ENCODE measurements at regions not wholly inside any gene's neighbourhood (a gene's known extent, or its start where the extent isn't known, plus 50 kb on each side); places are given as distances from the start of the nearest gene placed in this dataset.
"Not testable (repeated sequence)": the region's sequence is repeated elsewhere in the genome, so short reads cannot be mapped to it uniquely, and the experiment has no call there.

DNA sequence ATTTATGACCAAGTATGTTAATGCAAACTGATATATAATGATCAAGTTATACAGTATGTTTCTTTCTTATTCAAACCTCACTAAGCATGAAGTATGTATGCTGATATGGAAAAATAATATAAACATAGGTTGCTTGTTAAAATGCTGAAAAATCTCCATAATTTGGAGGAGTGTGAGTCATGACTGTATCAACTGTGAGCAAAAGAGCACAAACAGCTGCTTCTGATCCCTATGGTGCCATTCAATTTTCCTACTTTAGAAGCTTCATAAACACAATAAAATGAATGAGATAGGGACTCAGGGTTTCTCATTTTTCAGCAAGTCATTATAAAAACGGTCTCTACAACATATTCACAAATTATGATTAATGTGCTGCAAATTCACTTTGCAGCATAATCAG is 129.9 kb upstream of the TFPI start:
- no peak for DNase-seq

DNA sequence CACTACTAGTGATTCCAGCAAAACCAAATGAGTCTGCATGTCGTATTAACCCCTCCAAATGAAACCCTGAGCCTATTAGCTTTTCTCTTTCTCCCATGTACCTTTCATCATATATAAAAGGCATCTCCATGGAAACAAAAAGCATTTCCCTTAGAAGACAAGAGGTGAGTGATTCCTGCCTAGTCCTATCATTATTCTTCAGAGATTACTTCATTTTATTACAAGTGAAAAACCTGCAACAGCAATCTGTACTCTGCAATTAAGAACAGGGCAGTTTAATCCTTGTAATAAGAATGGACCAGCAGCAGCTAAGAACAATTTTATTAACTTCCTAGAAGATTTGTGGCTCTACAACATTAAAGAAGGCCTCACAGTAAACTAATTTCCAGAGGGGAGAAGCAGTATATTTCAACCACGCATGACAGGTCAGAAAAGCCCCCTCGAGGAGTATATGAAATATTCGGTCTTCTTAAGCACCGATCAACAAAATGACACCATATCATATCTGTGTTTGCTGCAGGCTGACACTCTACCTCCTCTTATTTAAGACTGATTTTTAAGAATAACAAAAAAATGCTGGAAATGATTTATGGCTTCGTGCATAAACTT is 132.3 kb upstream of the TFPI start:
- no peak for DNase-seq

DNA sequence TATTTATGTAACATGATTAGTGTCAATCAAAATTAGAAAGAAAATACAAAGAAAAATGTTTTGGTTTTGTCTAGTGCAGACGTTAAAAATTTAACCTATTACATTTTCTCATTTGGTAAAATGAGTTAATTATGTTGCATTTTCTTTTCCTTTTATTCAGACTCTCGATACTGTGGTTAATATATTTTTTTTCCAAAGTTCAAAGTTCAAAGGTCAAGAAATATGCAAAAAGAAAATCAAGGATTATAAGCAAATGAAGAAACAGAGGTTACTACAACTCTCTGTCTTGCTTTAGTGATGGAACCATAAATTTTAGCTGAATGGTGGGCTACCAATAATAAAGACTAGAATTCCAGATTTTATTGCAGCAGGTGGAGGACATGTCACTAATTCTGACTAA is 133.3 kb upstream of the TFPI start:
- DNase-seq: no peak

DNA sequence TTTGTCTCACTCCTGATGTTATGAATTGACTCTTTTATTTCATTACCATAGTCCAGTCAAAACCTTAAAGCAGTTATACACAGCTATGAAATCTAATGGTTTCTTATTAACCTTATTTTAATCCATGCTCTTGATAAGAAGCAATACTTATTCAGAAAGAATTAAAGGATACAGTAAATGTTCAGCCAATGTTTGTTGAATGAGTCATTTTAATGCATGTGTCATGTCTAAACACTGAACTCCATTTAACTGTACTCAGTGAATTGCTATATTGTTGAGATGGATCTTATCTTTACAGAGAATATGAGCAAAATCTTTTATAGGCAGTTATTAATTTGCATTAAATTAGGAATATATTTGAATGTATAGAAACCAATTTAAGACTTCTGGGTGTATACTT is 135.1 kb upstream of the TFPI start:
- DNase-seq: no peak

DNA sequence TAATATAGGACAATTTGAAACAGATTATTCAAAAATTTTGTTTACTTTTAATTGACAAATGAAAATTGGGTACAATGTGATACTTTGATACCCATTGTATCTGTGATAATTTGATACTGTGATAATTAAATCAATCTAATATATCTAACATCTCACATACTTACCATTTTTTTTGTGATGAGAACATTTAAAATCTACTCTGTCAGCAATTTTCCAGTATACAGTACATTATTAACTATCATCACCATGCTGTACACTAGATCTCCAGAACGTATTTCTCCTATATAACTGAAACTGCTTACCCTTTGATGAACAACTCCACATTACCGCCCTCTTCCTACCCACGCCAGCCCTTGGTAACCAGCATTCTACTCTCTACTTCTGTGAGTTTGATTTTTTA is 139.7 kb upstream of the TFPI start:
- no peak for DNase-seq

DNA sequence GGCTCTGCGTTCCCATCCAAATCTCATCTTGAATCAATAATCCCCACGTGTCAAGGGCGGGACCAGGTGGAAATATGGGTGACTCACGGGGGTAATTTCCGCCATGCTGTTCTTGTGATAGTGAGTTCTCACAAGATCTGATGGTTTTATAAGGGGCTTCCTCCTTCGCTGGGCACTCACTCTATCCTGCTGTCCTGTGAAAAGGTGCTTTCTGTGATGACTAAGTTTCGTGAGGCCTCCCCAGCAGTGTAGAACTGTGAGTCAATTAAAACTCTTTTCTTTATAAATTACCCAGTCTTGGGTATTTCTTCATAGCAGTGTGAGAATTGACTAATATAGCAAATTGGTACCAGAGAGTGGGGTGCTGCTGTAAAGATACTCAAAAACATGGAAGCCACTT is 142.4 kb upstream of the TFPI start:
- not testable (repeated sequence) for DNase-seq

DNA sequence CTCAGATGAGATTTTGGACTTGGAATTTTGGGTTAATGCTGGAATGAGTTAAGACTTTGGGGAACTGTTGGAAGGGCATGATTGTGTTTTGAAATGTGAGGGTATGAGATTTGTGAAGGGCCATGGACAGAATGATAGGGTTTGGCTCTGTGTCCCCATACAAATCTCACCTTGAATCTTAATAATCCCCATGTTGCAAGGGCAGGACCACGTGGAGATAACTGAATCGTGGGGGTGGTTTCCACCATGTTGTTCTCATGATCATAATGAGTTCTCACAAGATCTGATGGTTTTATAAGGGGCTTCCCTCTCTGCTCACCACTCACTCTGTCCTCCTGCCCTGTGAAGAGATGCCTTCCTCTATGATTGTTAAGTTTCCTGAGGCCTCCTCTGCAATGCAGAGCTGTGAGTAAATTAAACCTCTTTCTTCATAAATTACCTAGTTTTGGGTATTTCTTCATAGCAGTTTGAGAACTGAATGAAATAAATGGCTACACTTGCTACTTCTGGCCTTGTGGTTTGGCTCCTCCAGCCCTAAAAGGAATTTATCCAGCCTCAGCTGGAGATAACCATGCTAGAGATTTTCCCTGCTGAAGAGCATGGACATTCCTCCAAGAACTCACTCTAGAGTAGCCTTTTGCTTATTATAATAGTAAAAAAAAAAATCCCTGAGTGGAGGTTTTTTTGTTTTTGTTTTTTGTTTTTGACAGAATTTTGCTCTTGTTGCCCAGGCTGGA is 144.3 kb upstream of the TFPI start:
- DNase-seq: no peak

DNA sequence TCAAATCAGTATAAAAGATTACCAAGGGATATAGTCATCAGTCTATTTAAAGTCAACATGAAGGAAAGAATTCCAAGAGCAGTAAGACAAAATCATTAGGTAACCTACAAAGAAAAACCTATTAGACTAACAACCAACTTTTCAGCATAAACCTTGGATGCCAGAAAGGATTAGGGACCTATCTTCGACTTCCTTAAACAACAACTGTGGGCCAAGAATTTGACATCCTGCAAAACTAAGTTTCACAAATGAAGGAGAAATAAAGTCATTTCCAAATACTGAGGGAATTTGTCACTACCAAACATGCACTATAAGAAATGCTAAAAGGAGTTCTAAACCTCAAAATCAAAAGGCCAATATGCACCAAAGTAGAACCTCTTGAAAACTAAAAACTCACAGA is 147.9 kb upstream of the TFPI start:
- no peak for DNase-seq

DNA sequence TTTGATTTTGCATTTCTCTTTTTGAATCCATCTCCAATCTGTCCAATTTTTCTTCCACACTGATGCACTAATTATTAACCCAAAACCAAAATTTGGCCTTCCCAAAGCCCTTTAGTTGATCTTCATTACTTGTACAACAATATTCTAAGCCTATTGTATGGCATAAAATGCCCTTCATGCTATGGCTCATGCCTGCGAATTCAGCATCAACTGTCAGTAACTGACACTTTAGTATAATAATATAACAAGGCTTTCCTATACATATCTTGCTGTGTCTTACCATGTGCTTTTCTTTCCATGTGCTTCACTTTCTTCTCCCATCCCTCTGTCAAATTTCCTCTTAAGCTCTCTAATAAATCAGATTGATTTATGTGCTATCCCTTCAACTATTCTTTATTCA is 154.0 kb upstream of the TFPI start:
- no peak for DNase-seq

DNA sequence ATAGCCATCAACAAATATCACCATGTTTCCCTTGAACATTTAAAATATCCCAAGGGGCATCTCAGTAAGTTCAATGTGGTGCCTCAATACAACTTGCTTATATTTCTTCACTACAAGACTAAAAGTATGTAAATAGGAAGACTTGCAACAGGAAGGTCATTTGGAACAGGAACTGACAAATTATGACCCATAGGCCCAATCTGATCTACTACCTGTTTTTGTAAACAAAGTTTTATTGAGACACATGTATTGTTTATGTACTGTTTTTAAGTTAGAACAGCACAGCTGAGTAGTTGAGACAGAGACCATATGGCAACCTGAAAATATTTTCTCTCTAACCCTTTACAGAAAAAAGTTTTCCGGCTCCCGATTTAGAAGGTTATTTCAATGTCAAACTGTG is 154.8 kb upstream of the TFPI start:
- DNase-seq: no peak

DNA sequence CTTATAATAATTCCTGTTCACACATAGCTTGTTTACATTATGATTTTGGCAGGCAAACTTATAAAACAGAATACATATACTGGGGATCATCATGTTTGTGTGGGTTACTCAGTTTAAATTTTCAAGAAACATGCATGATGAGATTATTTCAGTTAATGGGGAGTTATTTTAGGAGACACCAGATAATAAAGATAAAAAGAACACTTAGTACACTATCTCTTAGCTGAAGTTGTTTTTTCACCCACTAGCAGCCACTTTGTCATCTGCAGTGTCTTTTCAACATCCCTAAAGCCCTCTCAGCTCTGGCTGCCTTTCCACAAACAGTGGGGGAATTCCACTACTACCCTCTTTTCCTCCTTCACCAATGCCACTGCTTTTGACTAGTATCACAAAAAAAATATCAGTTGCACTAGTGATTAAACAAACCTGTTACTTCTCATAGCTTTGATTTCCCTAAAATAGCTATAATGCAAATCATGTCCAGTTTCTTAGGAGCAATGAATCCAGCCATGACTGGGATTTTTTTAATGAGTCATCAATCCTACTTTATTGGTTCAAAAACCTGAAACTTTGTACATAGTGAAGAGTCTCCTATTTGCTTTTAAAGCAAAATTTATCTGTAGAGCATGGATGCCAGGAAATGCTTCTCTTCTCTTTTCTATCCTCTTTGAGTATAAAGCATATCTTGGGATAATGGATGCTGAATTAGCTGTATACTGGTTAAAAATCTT is 156.7 kb upstream of the TFPI start:
- no peak for DNase-seq

DNA sequence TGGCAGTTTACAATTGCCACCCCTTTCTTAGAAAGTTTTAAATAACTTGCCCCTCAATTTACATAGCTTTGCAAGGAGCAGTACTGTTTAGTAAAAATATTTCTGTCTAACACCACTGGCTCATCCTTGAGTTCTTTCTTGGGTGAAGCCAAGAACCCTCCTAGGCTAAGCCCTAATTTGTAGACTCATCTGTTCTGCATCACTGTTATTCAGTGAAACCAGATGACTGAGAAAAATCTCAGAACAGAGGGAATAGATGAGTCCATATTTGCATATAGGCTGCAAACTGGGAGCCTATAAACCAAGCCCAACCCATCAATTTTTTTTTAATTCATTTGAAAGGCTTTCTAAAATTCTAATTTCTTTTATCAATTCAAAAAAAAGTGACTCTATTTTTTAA is 161.4 kb upstream of the TFPI start:
- no peak for DNase-seq

DNA sequence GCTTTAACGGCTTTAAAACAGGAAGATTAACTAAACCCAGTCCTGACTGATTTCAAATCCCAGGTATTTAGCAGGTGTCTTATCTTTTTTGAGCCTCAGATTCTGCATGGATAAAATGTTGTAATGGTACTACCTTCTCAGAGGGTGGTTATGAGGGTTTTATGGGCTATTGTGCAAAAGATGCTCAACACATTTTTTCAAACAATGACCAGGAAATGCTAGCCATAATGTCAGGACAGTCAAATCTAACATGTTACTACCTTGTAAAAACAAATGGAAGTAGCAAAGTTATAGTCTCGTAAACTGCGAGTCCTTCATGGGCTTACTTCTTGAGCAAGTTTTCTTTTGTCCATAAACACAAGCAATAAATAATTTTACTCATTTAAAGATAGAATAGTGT is 162.1 kb upstream of the TFPI start:
- no peak for DNase-seq

DNA sequence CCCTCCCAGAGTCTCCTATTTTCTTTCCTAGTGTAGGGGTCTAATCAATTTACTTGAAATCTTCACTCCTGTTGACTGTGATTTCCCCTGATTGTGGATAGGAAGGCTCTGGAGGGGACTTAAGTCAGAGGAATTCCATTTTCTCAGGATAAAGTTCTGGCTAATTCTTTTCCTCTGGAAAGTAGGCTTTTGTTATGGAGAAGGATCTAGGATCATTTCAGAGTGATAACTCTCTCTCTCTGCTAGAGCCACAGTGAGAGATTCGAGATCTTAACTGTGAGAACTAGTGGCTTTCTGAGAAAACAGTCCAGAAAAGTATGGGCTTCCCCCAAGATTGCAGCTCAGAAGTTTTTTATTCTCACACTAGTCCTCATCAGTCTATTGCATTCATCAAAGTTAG is 163.9 kb upstream of the TFPI start:
- no peak for DNase-seq

DNA sequence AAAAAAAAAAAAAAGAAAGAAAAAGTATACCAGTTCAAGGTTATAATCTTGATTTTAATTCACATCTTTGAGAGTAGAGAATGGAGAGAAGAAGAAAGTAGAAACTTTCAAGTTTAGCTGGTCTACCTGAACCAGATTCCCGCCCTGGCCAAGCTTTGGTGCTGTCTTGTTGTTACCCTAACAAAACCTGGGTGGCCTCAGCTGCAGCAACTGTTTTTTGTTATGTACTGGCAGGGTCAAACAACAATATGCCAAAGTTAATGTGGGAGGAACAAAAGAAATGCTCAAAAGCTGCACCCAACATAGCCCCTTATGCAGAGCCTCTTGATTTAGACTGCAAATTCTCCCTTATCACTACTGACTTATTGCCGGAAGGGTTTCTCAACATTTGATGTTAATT is 165.3 kb upstream of the TFPI start:
- no peak for DNase-seq

DNA sequence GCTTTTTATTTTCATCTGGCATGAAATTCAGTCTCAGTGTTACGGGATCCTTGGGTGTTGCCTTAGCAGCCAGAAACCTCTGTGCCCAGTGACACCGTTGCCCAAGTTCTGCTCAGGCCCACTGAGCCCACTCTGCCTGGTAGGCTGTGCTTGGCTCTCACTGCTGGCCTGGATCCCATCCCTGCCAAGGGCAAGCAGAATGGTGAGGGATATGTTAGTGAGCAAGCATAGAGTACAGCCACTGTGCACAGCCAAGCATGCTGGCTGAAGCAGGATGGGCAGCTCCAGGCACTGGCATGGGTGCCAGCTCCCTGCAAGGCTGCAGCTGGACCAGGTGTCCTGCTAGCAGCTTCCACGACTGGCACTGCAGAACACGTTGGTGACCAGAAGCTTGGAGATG is 194.7 kb upstream of the TFPI start:
- DNase-seq: no peak

DNA sequence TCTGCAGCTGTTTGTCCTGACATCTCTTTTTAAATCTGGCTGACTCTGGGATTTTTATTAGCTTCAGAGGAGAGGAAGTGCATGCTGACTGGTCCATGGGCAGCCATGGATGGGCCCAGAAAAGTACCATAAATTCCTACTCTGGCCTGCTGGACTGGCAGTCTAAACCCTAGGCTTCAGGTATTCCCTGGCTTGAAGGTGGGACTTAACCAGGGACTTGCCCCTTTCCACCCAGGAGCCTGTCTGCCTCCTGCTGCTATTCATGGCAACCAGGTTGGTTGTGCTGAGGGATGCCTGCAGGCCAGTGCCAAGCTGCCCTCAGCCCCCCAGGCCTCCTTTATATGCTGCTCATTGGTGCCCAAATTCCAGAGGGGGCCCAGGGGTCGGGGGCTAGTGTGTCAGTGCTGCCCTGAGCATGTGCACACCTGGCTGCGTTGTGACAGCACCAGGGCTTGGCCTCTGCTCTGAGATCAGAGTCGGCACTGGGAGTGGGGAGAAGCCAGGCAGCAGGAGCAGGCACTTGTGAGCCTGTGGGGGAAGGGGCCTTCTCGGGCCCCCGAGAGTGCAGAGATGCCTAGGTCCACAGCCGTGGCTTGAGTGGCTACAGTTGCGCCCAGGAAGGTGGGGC is 195.7 kb upstream of the TFPI start:
- no peak for DNase-seq

DNA sequence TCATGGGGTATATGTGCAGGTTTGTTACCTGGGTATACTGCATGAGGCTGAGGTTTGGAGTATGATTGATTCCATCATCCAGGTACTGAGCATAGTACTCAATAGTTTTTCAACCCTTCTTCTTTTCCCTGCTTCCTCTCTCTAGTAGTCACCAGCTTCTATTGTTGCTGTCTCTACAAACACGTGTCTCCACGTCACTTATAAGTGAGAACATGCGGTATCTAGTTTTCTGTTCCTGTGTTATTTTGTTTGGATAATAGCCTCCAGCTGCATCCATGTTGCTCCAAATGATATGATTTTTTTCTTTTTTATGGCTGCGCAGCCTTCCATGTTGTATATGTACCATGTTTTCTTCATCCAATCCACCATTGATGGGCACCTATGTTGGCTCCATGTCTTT is 214.8 kb upstream of the TFPI start:
- DNase-seq: no peak

DNA sequence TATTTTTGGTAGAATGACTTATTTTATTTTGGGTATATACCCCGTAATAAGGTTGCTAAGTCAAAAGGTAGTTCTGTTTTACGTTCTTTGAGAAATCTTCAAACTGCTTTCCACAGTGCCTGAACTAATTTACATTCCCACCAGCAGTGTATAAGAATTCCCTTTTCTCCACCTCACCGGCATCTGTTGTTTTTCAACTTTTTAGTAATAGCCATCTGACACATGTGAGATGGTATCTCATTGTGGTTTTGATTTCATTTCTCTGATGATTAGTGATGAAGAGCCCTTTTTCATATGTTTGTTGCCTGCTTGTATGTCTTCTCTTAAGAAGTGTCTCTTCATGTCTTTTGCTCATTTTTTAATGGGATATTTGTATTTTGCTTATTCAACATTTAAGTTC is 215.2 kb upstream of the TFPI start:
- no peak for DNase-seq

DNA sequence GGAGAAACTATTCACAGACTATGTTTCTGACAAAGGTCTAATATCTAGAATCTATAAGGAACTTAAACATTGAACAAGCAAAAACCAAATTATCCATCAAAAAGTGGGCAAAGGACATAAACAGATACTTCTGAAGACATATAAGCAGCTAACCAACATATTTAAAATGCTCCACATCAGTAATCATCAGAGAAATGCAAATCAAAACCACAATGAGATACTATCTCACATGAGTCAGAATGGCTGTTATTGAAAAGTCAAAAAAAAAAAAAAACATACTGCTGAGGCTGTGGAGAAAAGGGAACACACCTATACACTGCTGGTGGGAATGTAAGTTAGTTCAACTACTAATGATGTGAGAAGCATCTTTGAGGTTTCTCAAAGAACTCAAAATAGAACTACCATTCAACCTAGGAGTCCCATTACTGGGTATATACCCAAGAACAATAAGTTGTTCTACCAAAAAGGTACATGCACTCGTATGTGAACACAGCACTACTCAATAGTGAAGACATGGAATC is 220.4 kb upstream of the TFPI start:
- no peak for DNase-seq

DNA sequence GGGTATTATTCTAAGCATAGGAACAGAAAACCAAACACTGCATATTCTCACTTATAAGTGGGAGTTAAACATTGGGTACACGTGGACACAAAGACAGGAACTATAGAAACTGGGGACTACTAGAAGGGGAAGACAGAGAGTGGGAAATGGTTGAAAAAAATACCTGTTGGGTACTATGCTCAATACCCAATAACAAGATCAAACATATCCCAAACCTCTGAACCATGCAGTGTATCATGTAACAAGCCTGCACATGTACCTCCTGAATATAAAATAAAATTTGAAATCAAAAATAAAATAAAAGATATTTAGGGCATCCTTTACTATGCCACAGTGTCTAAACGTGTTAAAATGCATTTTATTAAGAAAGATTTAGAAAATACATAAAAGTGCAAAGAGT is 221.0 kb upstream of the TFPI start:
- DNase-seq: no peak

DNA sequence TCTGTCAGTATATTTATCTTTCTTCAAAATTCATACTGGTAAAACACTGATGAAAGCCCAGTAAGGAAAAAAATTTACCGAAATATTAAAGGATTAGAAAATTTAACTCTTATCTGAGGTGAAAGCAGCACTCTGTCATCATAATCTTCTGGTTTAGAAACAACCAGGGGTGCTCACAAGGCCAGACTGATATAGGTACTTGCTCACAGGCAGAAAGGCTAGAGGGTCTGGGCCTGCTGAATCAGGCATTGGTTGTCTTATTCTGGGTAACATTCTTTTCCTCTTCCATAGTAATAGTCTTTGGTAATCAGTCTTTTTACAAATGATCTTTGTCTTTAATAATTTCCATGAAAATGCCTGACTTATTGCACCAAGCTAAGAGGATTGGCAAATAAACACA is 221.4 kb upstream of the TFPI start:
- no peak for DNase-seq

DNA sequence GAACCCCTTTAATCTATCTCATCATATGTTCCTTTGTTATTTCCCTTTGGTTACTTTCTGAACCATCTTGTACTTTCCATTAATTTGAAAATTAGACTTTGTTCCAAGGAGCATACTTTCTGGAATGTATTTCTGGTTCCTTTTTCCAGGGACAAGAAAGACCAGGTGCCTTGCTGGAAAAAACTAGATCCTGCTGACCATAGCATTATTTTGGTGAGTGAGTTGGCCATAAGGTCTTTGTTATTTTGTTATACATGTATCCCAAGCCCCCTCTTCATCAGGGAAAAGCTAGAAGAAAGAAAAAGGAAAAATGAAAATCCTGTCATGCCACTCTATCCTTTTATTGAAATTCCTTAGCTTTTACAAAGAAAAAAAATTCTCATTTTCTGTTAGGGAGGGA is 228.1 kb upstream of the TFPI start:
- DNase-seq: no peak

All from left kidney (tissue), 1 donor.